ENCODE measurements at regions not wholly inside any gene's neighbourhood (a gene's known extent, or its start where the extent isn't known, plus 50 kb on each side); places are given as distances from the start of the nearest gene placed in this dataset.

DNA sequence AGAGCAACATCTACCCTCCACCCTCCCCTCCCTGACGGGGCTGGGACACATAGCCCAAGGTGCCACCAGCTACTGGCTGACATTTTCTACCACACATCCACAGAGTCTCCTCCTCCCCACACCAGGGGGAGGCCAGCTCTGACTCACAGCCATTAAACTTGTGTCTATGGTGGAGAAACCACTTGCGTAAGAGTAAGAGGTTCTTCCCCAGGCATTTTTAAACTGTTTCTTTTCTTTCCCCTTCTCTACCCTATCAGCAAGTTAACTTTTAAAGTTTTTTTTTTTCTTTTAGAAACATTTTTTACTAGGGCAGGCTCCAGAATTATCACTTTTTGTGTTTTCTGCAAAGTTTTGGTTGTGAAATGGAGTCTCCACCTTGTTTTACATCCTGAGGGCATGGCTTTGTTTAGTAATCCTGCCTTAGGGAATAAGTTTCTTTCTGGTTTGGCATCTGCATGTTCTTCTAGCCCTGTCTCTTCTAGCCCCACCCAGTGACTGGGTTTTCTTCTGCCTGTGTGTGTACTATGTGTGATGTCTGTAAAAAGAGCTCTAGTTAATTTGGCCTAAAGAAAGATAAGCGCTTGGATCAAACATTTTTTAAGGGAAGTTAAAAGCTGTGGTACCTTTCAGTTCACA is 148.8 kb upstream of the GADL1 start:
- DNase-seq (ENCODE audit: low read depth in 2 of 3, low spot score in 2 of 3): no peak

DNA sequence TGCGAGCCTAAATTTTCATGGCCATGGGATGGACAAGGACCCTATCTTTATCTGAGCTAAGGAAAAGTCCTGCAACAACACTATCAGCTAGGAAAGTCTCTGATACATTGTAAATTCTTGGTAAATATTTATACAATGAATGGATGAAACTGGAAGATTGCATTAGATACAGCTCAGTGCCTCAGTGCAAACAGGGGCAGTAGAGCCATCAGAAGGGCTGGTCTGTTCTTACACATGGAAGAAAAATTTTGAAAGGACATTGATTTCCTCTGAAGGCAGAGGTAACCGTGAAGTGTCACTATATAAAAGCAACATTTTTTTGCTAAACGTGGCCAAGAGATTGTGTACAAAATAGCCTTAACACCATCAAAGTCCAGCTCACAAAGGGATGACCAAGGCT is 153.2 kb upstream of the GADL1 start:
- DNase-seq (ENCODE audit: low read depth in 2 of 3, low spot score in 2 of 3): no peak

DNA sequence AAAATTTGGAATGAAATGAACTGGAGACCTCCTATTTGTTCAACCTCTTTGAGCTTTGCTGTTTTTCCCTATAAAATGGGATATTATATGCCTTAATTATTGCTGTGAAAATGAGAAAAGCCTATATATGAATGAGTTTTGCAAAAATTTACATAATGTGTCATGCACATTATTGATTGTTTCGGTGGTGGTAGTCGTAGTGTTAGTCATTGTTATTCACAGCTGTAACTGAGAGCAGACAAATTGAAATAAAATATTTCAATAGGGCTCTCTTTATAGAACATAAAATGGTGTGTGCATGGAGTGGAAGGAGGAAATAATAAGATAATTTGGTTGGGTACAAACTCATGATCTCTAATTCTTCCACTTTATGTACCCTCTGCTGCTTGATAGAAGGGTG is 153.7 kb upstream of the GADL1 start:
- no peak for DNase-seq (ENCODE audit: low read depth in 2 of 3, low spot score in 2 of 3)

DNA sequence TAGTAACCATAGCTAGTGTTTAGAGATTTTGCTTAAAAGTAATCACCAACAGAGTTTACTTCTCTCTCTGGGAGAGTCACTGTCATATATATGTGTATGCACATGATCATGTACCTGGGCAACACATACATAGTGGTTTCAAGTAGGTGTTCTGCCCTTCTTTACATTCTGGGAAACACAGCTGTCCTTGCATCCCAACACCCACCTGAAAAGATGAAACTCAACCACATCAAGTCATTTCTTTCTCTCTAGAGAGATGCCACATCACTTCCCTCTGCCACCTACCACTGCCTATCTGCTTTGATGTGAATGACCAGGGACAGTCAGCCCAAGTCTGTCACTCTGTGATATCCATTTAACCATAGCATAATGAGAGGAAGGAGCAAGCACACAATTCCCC is 155.8 kb upstream of the GADL1 start:
- no peak for DNase-seq (ENCODE audit: low read depth in 2 of 3, low spot score in 2 of 3)

DNA sequence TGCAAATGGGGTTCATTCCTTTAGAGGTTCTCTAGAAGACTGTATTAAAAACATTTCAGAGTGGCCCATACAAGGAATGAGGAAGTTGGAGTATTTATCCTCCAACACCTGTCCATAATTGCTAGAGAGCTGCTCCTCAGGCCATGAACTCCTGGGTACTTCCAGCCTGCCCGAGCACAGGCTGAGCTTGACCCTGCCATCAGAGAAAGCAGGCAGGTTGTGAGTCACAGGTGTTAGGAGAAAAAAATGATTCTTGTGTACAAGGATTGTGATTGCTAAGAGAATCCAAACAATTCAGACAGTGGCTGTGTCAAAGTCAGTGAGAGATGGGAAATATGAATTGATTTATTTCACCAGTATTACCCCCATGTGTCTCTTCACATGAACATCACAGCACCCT is 156.8 kb upstream of the GADL1 start:
- DNase-seq (ENCODE audit: low read depth in 2 of 3, low spot score in 2 of 3): no peak

DNA sequence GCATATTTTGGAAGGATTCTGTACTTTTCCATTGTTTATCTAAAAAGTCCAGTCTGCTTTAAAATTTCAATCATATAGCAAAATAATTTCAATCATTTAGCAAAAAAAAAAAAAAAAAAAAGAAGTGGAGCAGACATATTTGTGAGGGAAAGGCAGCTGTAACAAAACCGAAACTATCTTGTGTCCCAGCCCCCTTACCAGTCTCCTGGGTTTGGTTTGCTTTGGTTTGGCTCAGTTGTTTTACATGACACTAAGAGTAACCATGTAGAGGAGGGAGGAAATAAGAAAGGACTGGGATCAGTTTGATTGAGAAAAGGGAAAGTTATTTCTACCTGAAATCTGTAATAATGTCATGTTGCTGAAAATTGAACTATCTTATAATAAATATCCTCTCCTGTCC is 158.8 kb upstream of the GADL1 start:
- no peak for DNase-seq (ENCODE audit: low read depth in 2 of 3, low spot score in 2 of 3)

DNA sequence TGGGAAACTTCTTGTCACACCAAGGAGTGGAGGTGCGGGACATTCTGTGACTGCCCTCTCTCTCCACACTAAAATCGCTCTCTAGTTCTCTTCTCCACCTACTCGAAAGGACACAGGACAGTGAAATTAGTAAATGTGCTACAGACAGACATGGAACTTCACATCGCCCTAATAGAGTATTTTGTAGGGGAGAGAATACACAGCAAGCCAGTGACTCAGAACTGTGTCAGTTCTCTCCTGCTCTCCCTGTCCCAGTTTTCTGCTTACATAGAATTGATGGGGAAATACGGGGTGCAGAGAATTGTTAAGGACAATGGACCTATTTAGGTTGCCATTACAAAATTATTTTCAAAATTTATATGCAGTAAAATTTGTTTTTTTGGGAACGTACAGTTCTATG is 159.6 kb upstream of the GADL1 start:
- DNase-seq (ENCODE audit: low read depth in 2 of 3, low spot score in 2 of 3): no peak

DNA sequence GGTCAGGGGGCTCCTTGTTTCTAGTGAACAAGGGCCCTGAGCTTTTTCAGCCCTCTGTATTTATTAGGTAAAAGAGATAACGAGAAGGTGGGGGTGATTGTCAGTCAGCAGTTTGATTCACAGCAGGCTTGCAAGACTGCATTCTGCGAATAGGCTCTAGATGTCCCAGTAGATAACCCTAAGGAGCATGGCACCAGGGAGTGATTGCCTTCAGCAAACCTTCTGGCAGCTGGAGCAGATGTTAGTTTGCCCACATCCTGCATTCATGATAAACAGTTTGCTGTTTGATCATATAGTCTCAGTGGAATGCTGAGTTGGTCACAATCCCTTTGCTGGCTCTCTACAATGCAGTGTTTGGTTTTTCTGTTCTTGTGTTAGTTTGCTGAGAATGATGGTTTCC is 161.3 kb upstream of the GADL1 start:
- no peak for DNase-seq (ENCODE audit: low read depth in 2 of 3, low spot score in 2 of 3)

DNA sequence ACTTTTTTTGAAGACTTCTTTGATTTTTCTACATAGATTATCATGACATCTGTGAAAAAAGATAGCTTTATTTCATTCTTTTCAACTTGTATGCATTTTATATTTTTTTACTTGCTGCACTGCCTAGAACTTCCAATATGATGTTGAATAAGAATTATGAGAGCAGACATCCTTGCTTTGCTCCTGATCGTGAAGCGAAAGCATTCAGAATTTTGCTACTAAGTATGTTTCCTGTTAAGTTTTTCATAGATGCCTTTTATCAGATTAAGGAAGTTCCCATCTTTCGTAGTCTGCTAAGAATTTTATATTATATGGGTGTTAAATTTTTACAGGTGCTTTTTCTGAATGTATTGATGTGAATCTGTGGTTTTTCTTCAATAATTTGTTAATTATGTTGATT is 163.4 kb upstream of the GADL1 start:
- peak in 1 of 3 donors; percentile 29 for DNase-seq (ENCODE audit: low read depth in 2 of 3, low spot score in 2 of 3)

DNA sequence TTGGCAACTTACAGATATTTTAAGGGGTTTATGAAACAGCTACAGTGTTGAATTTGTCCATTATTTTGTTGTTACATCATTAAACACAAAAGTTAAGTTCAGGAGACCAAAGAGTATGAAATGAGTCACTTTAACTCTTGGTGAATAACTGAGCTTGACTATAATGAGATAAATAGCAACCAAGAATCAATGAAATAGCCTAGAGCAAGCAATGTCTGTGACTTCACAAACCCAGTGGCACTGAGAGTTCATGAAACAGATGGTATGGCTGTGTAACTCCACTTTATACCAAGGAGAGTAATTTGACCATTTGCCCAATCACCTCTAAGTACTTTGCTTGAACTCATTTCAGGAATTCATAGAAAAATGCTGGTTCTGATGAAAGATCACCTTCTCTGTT is 169.6 kb upstream of the GADL1 start:
- no peak for DNase-seq (ENCODE audit: low read depth in 2 of 3, low spot score in 2 of 3)

DNA sequence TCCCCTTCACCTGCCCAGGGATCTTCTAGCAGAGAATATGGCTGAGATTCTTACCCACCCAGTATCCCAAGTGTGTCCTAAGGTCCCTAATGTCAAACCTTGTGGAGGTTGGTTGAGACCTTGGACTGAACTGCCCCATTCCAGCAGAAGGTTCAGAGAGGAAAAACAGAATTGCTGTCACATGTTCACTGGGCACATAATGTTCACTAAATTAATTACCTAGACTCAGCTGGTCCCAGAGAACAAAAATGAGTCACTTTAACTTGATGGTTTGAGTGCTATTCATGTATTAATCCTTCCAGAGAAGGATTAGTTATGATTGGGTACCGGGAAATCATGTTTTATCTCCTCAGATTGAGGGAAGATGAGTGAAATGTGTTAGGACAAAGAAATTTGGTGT is 171.3 kb upstream of the GADL1 start:
- no peak for DNase-seq (ENCODE audit: low read depth in 2 of 3, low spot score in 2 of 3)

DNA sequence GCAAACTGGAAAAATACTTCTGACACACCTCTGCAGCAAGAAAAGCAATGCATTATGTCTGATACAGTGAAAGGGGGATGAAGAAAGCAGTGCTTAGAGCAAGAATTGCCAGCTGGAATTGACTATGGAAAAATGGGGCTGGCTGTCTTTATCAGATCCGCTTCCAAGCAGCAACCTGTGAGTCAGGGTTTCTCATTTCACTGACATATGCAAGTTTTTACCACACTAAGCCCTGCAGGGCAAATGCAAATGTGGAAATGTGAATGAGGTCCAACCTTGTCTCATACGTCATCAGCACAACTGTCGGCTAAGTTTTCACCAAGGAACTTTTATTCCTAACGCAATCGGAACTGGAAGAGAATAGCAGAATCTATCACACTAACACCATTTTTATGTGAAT is 172.5 kb upstream of the GADL1 start:
- no peak for DNase-seq (ENCODE audit: low read depth in 2 of 3, low spot score in 2 of 3)

DNA sequence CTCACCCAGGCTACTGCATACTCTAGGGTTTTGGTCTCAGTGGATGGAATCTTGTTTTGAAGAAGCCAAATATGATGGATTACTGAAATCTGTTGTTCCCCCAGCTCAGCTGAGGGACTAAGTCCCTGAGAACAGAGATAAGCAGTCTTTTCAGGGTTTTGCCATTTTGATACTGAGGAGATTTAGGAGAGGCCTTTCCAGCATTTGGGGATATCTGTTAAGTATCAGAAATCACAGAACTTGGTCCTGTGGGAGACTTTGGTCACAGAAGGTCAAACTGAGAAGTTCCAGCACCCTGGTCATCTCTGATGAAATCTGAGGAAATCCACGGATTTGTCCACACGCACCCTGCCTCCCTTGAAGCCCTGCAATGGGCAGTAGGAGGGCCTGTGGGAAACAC is 181.0 kb upstream of the GADL1 start:
- no peak for DNase-seq (ENCODE audit: low read depth in 2 of 3, low spot score in 2 of 3)

DNA sequence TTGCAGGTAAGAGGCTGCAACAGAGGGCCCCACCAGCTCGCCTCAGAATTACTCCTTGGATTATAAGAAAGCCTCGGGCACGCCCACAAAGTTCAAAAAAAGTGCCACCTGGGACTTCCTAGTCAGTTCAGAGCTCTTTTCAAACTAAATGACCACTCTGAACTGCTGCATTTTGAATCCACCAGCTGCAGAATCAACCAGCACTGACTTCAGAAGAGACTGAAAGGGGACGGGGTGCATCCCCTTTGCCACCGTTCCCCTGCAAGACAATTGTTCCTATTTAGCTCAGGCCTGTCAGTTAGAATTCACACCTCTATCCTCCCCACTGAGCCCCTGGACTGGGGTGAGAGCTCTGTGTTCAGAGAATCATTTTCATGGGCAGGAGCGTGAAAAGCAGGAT is 181.4 kb upstream of the GADL1 start:
- no peak for DNase-seq (ENCODE audit: low read depth in 2 of 3, low spot score in 2 of 3)

DNA sequence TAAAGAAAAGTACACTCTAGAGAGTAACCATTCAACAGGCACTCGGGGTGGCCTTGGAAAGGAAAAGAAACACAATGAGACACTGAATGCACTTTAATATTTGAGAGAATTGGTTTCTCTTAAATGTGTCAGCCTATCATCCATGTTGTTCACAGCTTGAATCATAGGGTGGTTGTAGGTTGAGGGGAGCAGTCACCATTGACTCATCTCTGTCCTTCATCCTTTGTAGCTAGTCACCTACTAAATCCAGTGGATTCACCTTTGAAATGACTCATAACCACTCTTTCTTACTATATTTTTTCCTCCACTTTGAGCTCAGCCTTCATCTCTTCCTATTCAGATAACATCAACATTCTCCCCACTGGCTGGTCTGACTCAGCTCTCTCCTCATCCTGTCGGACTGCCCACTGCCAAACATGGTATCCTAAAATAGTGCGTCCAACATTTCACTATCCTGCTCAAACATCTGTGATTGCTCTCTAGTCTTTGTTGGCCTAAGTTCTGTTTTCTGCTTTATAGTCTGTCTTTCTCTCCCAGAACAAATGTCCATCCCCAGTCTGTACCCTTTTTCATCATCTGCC is 182.7 kb upstream of the GADL1 start:
- DNase-seq (ENCODE audit: low read depth in 2 of 3, low spot score in 2 of 3): peak in 2 of 3 donors; percentile 56 to 61

DNA sequence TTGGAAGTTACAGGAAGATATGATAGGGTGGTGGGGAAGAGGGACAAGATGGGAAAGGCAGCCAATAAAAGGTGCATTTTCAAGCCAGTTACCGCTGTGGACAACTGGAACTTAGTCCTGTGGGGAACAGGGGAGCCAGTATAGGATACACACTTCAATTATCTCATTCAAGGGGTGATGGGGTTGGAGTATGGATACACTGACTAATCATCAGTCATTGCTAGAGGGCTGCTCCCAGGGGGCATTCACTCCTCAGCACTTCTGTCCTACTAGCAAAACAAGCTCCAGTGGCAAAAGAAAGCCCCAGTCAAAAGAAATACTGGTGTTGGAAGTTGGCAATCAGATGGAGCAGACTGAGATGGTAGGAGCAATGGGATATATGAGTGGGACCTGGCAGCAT is 183.4 kb upstream of the GADL1 start:
- DNase-seq (ENCODE audit: low read depth in 2 of 3, low spot score in 2 of 3): no peak

DNA sequence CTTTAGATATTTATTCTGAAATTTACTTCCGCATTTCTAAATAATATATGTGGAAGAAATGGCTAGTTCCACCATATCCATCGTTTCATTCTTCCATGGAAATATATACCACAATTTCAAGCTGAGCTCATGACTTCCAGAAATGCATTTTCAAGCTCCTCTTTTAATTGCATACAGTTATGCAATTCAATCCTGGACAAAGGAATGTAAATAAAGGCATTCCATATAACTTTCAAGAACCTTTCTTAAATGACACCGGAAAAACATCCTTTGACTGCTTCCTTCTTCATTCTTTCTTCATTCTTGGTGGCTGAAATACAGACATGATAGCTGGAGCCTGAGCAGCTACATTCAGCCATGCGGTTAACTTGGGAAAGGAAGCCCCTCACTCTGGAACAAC is 185.2 kb upstream of the GADL1 start:
- DNase-seq (ENCODE audit: low read depth in 2 of 3, low spot score in 2 of 3): no peak

DNA sequence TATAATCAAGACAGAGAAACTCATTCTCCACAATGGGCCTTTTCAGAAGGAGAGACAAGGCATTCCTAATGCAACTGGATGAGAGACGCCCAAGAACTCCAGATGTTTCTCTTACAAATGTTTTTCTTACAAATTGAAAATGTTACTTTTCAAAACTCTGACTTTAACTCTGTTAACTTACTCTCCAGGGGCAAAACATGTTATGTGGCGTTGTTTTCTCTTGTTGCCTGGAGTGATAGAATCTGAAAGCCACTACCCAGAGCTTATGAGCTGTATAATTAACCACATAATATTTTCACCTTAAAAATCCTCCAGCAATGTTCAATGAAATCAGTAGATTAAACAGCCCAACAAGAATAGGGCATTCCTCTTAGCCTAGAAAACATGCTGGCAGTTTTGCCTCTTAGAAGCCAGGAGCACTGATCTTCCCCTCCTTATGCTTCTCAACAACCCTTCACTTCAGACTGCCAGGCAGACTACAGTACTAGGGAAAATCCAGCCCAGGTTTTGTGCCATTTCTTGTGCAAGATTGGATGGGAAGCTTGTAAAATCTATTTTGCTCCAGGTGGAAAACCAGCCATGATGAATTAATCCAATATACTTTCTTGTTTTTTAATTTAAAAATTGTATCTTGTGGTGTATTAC is 186.7 kb upstream of the GADL1 start:
- DNase-seq (ENCODE audit: low read depth in 2 of 3, low spot score in 2 of 3): no peak

DNA sequence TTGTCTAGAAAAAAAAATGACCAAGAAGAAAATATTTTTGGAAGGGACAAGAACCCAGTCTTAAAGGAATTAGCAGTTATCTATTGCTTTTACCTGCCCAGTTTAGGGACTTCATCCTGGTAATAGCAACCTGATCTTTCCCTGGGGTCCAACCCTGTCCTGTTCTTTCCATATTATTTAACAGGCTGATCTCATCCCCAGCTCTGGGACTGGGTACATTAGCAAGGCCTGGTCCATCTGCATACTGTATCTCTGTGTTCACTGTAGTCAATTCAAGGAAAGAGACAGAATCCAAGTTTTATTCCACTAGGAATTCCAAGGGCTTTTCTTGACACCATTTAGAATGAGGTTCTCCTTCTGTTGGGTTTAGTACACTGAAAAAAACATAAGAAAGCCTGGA is 191.7 kb upstream of the GADL1 start:
- DNase-seq (ENCODE audit: low read depth in 2 of 3, low spot score in 2 of 3): no peak

DNA sequence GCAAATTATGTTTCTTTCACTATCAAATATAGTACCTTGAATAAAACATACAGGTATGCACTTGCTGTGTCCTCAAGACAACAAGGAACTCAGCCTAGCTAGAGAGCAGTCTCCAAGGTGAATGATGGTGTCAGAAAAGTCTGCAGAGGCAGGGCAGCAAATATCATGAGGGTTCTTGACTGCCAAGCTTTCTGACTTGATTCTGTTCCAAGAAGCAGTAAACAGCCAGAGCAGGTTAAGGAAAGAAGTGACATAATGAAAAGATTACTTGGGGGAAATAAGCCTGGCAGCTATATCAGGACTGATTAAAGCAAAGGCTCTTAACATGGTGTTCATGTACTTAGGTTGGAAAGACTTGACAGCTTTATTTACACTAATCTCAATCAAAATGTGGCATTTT is 192.2 kb upstream of the GADL1 start:
- DNase-seq (ENCODE audit: low read depth in 2 of 3, low spot score in 2 of 3): peak in 1 of 3 donors; percentile 8

DNA sequence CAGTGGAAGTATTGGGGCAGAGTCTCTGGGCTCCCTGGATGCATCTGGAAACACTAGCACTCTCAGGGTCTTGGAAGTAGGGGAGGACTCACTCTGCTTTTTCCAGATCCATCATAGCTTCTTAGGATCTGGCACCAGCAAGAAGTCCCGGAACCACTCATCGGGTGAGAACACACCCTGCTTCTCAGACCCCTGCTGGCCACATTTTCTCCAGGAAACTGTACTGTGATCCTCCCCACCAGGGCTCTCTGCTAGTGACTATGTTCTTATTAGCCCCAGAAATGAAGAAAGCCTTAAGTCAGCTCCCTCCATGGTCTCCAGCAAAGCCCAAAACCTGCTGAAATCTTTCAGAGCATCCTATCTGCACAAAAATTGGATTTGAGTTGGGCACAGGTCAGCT is 197.3 kb upstream of the GADL1 start:
- DNase-seq (ENCODE audit: low read depth in 2 of 3, low spot score in 2 of 3): no peak

DNA sequence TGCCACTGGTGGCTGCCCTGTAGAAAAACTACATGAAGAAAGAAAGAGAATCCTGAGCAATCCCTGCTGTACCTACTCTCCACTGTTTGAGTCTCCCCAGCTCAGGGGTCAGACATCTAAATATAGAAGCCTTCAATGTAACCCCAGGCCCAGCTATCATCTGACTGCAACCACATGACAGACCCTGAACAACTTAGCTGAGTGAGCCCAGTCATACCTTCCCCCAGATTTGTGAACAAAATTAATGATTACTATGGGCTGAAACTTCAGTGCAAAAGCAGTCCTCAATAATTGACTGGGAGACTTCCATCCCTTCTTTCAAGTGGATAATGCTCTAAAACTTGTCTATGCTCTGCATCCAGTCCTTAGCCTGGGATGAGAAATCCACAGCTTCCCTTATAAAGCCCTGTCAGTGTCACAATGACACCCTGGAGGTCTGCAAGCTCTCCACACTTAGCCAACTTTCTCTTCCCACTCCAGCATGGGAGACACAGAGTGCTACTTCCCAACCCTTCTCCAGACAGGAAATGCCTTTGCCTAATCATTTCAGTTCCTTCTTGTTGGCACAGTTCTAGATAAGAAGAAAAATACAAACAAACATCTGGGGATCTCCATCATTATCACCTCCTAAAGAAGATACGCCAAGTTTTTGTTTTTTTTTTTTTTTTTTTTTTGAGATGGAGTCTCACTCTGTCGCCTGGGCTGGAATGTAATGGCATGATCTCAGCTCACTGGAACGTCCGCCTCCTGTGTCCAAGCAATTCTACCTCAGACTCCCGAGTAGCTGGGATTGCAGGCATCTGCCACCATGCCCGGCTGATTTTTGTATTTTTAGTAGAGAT is 198.5 kb upstream of the GADL1 start:
- DNase-seq (ENCODE audit: low read depth in 2 of 3, low spot score in 2 of 3): no peak

Data from hematopoietic multipotent progenitor cell (in vitro differentiated cells).